IMR-90 (cell line): ENCODE measurements at regions not wholly inside any gene's neighbourhood (a gene's known extent, or its start where the extent isn't known, plus 50 kb on each side); places are given as distances from the start of the nearest gene placed in this dataset.

Experiments
- ATAC-seq: fragments of 200-7000 bp; cut with Tn5 transposase; 2 replicates; pipeline ENCODE4 v1.9.1; 2020; ENCODE audit warnings: low read depth, mild to moderate bottlenecking, moderate library complexity
- BruUV-seq: library from RNA; stranded (reverse); fragments of 400-500 nt; replicated peaks from 2 replicates; lab custom pipeline; 2021; lab: Mats Ljungman, UMichigan
- CTCF ChIA-PET: fragments of 300-600 bp; formaldehyde crosslinking; extraction: SDS; loops from one replicate; lab custom pipeline; 2021; ENCODE audit warnings: antibody characterized with exemption; lab: Yijun Ruan, JAX
- POLR2A ChIA-PET: fragments of 300-600 bp; sonication (Branson Sonifier 250); formaldehyde crosslinking; loops from one replicate; lab custom pipeline; 2022; ENCODE audit warnings: antibody characterized with exemption; ENCODE audit not compliant: unreplicated experiment; lab: Charles Lee
- DNase-seq: peaks from one replicate; pipeline ENCODE4 v3.0.0; 2013
- H2AFZ ChIP-seq: replicated peaks from 2 replicates; pipeline ENCODE3; 2013; ENCODE audit warnings: low read length, mild to moderate bottlenecking; ENCODE audit not compliant: poor library complexity
- H2AK5ac ChIP-seq: 2 replicates; pipeline ENCODE4 v1.6.1; 2013; ENCODE audit warnings: low read depth, low read length, inconsistent platforms
- H2AK9ac ChIP-seq: replicated peaks from 2 replicates; pipeline ENCODE3; 2013; ENCODE audit warnings: mild to moderate bottlenecking, low read depth, low read length, moderate library complexity; ENCODE audit not compliant: poor library complexity
- H2BK120ac ChIP-seq: 2 replicates; pipeline ENCODE4 v1.6.1; 2013; ENCODE audit warnings: low read depth, low read length, inconsistent platforms
- H2BK15ac ChIP-seq: 3 replicates; pipeline ENCODE4 v1.6.1; 2013; ENCODE audit warnings: low read depth, low read length, inconsistent platforms
- H2BK20ac ChIP-seq: 2 replicates; pipeline ENCODE4 v1.6.1; 2013; ENCODE audit warnings: low read depth, mild to moderate bottlenecking, inconsistent platforms, low read length, moderate library complexity
- H2BK5ac ChIP-seq: 2 replicates; pipeline ENCODE4 v1.6.1; 2013; ENCODE audit warnings: mild to moderate bottlenecking, low read depth, low read length, inconsistent platforms; ENCODE audit not compliant: poor library complexity, severe bottlenecking
- H3K14ac ChIP-seq: replicated peaks from 2 replicates; pipeline ENCODE4 v1.6.1; 2013; ENCODE audit warnings: low read depth, low read length, inconsistent platforms
- H3K18ac ChIP-seq: 2 replicates; pipeline ENCODE4 v1.6.1; 2013; ENCODE audit warnings: low read depth, low read length, control low read depth
- H3K23ac ChIP-seq: 2 replicates; pipeline ENCODE4 v1.6.1; 2013; ENCODE audit warnings: low read depth, low read length, inconsistent platforms
- H3K27ac ChIP-seq: 2 replicates; pipeline ENCODE4 v1.5.1; 2013; ENCODE audit warnings: mild to moderate bottlenecking, control low read depth, low read length; ENCODE audit not compliant: insufficient read depth
- H3K27me3 ChIP-seq: 2 replicates; pipeline ENCODE4 v1.6.1; 2013; ENCODE audit warnings: low read length; ENCODE audit not compliant: control insufficient read depth, insufficient read depth
- H3K36me3 ChIP-seq: 2 replicates; pipeline ENCODE4 v1.6.1; 2013; ENCODE audit warnings: low read length, mixed read lengths; ENCODE audit not compliant: control insufficient read depth, insufficient read depth
- H3K4ac ChIP-seq: 2 replicates; pipeline ENCODE4 v1.6.1; 2013; ENCODE audit warnings: low read depth, low read length, inconsistent platforms
- H3K4me1 ChIP-seq: 2 replicates; pipeline ENCODE4 v1.6.1; 2013; ENCODE audit warnings: low read length, mixed read lengths; ENCODE audit not compliant: control insufficient read depth, insufficient read depth
- H3K4me2 ChIP-seq: 2 replicates; pipeline ENCODE4 v1.6.1; 2013; ENCODE audit warnings: low read depth, mild to moderate bottlenecking, control low read depth, low read length, moderate library complexity
- H3K4me3 ChIP-seq: 2 replicates; pipeline ENCODE4 v1.5.1; 2013; ENCODE audit warnings: low read depth, mild to moderate bottlenecking, control low read depth, low read length, moderate library complexity; ENCODE audit not compliant: insufficient read depth
- H3K56ac ChIP-seq: 2 replicates; pipeline ENCODE4 v1.6.1; 2013; ENCODE audit warnings: low read length, inconsistent platforms; ENCODE audit not compliant: insufficient read depth; ENCODE audit errors: extremely low read depth
- H3K79me1 ChIP-seq, 2 experiments: 2 replicates each; pipeline ENCODE4 v1.6.1; 2013; ENCODE audit warnings: low read length in 2 of 2, inconsistent platforms in 1 of 2, low read depth in 1 of 2
- H3K9ac ChIP-seq: 2 replicates; pipeline ENCODE4 v1.6.1; 2013; ENCODE audit warnings: low read depth, low read length, control low read depth
- H3K9me1 ChIP-seq: 2 replicates; pipeline ENCODE4 v1.6.1; 2013; ENCODE audit warnings: low read length, inconsistent platforms; ENCODE audit not compliant: insufficient read depth
- H3K9me3 ChIP-seq: 2 replicates; pipeline ENCODE4 v1.6.1; 2013; ENCODE audit warnings: low read length; ENCODE audit not compliant: control insufficient read depth, insufficient read depth
- H4K20me1 ChIP-seq: 2 replicates; pipeline ENCODE4 v1.6.1; 2013; ENCODE audit warnings: low read length, inconsistent platforms; ENCODE audit not compliant: insufficient read depth
- H4K5ac ChIP-seq: 2 replicates; pipeline ENCODE4 v1.6.1; 2013; ENCODE audit warnings: mild to moderate bottlenecking, low read depth, low read length, control low read depth
- H4K8ac ChIP-seq, 2 experiments: 2 replicates each; pipeline ENCODE4 v1.6.1; 2013; ENCODE audit warnings: low read depth in 2 of 2, low read length in 2 of 2, control low read depth in 1 of 2, inconsistent platforms in 1 of 2
- H4K91ac ChIP-seq: 2 replicates; pipeline ENCODE4 v1.6.1; 2013; ENCODE audit warnings: low read depth, low read length, inconsistent platforms; ENCODE audit not compliant: insufficient read depth
- BHLHE40 ChIP-seq: fragments of 150-350 bp; IDR thresholded peaks from 2 replicates; pipeline ENCODE4 v1.6.1; 2016; ENCODE audit warnings: mild to moderate bottlenecking, low read depth, low read length
- CEBPB ChIP-seq: IDR thresholded peaks from 2 replicates; pipeline ENCODE4 v1.6.1; 2012; ENCODE audit warnings: low read depth, low read length, improper control_type of control experiment
- CHD1 ChIP-seq: IDR thresholded peaks from 2 replicates; pipeline ENCODE4 v1.6.1; 2012; ENCODE audit warnings: low read depth, low read length, improper control_type of control experiment
- CTCF ChIP-seq: conservative IDR thresholded peaks from 2 replicates; pipeline ENCODE4 v1.5.1; 2012; ENCODE audit warnings: mild to moderate bottlenecking, low read depth, low read length, improper control_type of control experiment
- ELK1 ChIP-seq: fragments of 150-350 bp; IDR thresholded peaks from 2 replicates; pipeline ENCODE4 v1.6.1; 2016; ENCODE audit warnings: low read depth, mild to moderate bottlenecking, low read length, moderate library complexity, borderline replicate concordance
- FOS ChIP-seq: fragments of 150-350 bp; IDR thresholded peaks from 2 replicates; pipeline ENCODE4 v1.6.1; 2016; ENCODE audit warnings: low read depth, low read length
- MAFK ChIP-seq: IDR thresholded peaks from 2 replicates; pipeline ENCODE4 v1.6.1; 2012; ENCODE audit warnings: low read depth, low read length, improper control_type of control experiment
- MAZ ChIP-seq: IDR thresholded peaks from 2 replicates; pipeline ENCODE4 v1.6.1; 2012; ENCODE audit warnings: low read depth, mild to moderate bottlenecking, low read length, improper control_type of control experiment, moderate library complexity, borderline replicate concordance
- MXI1 ChIP-seq: IDR thresholded peaks from 2 replicates; pipeline ENCODE4 v1.6.1; 2012; ENCODE audit warnings: low read depth, mild to moderate bottlenecking, low read length, moderate library complexity, borderline replicate concordance
- NFE2L2 ChIP-seq: fragments of 150-350 bp; IDR thresholded peaks from 2 replicates; pipeline ENCODE4 v1.6.1; 2016; ENCODE audit warnings: low read depth, mild to moderate bottlenecking, low read length
- POLR2A ChIP-seq: IDR thresholded peaks from 2 replicates; pipeline ENCODE4 v1.6.1; 2012; ENCODE audit warnings: mild to moderate bottlenecking, low read depth, low read length
- RAD21 ChIP-seq: IDR thresholded peaks from 2 replicates; pipeline ENCODE4 v1.6.1; 2012; ENCODE audit warnings: low read length, improper control_type of control experiment
- RCOR1 ChIP-seq: IDR thresholded peaks from 2 replicates; pipeline ENCODE4 v1.6.1; 2012; ENCODE audit warnings: mild to moderate bottlenecking, low read length, improper control_type of control experiment; ENCODE audit not compliant: insufficient replicate concordance
- RFX5 ChIP-seq: IDR thresholded peaks from 2 replicates; pipeline ENCODE4 v1.8.0; 2012; ENCODE audit warnings: low read depth, mild to moderate bottlenecking, low read length, moderate library complexity
- SMC3 ChIP-seq: fragments of 150-350 bp; IDR thresholded peaks from 2 replicates; pipeline ENCODE4 v1.6.1; 2016; ENCODE audit warnings: low read depth, mild to moderate bottlenecking, antibody characterized with exemption, low read length, moderate library complexity
- USF2 ChIP-seq: fragments of 150-350 bp; IDR thresholded peaks from 2 replicates; pipeline ENCODE4 v1.6.1; 2017; ENCODE audit warnings: mild to moderate bottlenecking, antibody characterized with exemption, low read length, low read depth
- WGBS, 2 experiments: methylation state at CpG; one replicate each; pipeline versions ENCODE4 v1.1.5 to v1.1.7; 2013; ENCODE audit warnings: missing lambda C conversion rate in 2 of 2; ENCODE audit not compliant: insufficient read length in 1 of 2; ENCODE audit errors: extremely low coverage in 2 of 2; 5-methylcytosine and 5-hydroxymethylcytosine counted together
- dilution Hi-C: fragments of 300-500 bp; cut with HindIII; formaldehyde crosslinking; loops from one replicate; pipeline ENCODE4 v1.14.3; 2018; ENCODE audit warnings: low sequenced_read_pairs; ENCODE audit not compliant: unreplicated experiment
- in situ Hi-C: fragments of 300-500 bp; cut with MboI; formaldehyde crosslinking; loops from 3 replicates; pipeline ENCODE4 v1.14.3; 2019; ENCODE audit warnings: low sequenced_read_pairs, inconsistent platforms, mixed read lengths
- intact Hi-C: fragments of 100-400 bp; cut with micrococcal nuclease; formaldehyde crosslinking; loops from 2 replicates; pipeline ENCODE4 v1.10.0; 2022

- Histone ChIP-seq H2BK5ac (no peak overlapping the region), H3K4me1 (no peaks in the 10 kb centered on the region), H4K91ac (no peak overlapping the region), H2AK9ac (no peak overlapping the region), H3K79me1 (no peaks in the 10 kb centered on the region), H3K36me3 (no peaks in the 10 kb centered on the region), H3K9me3 (no peaks in the 10 kb centered on the region), H3K27me3 (no peaks in the 10 kb centered on the region), H2BK20ac (no peak overlapping the region), H3K9me1 (no peaks in the 10 kb centered on the region), H3K14ac (no peak overlapping the region), H4K5ac (no peak overlapping the region), H3K18ac (no peak overlapping the region), H2AK5ac (no peak overlapping the region), H3K4ac (no peak overlapping the region), H4K8ac (no peak overlapping the region), H3K9ac (no peak overlapping the region), H4K20me1 (no peaks in the 10 kb centered on the region), H2BK120ac (no peak overlapping the region), H3K56ac (no peak overlapping the region), H3K27ac (no peak overlapping the region), H3K23ac (no peak overlapping the region), H2AFZ (no peak overlapping the region), H2BK15ac (no peak overlapping the region), H3K4me3 (no peak overlapping the region), H3K4me2 (no peak overlapping the region)
- POLR2A ChIA-PET = no interaction called here
- dilution Hi-C loops (no loop called here), intact Hi-C loops (no loop called here), in situ Hi-C loops (no loop called here)
- ATAC-seq = no peak
- TF ChIP-seq POLR2A = no peak
- no peak for TF ChIP-seq RAD21
- TF ChIP-seq MAFK = no peak
- TF ChIP-seq ELK1 = no peak
- TF ChIP-seq CTCF = no peak
- no peak for TF ChIP-seq BHLHE40
- TF ChIP-seq USF2 = no peak
- TF ChIP-seq MXI1 = no peak
- no peak for TF ChIP-seq CEBPB
- TF ChIP-seq CHD1 = no peak
- TF ChIP-seq MAZ = no peak
- TF ChIP-seq RCOR1 = no peak
- TF ChIP-seq RFX5 = no peak
- TF ChIP-seq NFE2L2 = no peak
- no peak for TF ChIP-seq FOS
- no peak for TF ChIP-seq SMC3
- CTCF ChIA-PET = no interaction called here
- no CpG with 5 or more reads among the region's 1 CpG for WGBS, 2 experiments
- DNase-seq = no peak
- BruUV-seq = no TSS peak
Measured at GRCh38 chr9:3036333-3036700, 192.4 kb upstream of the PUM3 start.
